Endothelial cell of umbilical vein (primary cell): ENCODE measurements at regions not wholly inside any gene's neighbourhood (a gene's known extent, or its start where the extent isn't known, plus 50 kb on each side); places are given as distances from the start of the nearest gene placed in this dataset.

Experiments used
- BruUV-seq: library from RNA; stranded (reverse); fragments of 400-500 nt; replicated peaks from 2 replicates; lab custom pipeline; 2021; lab: Mats Ljungman, UMichigan
- CTCF ChIA-PET: fragments of 300-600, 350-600 bp; sonication (Branson Sonifier 250); formaldehyde crosslinking; loops from one replicate; lab custom pipeline; 2021; ENCODE audit warnings: antibody characterized with exemption, inconsistent platforms; lab: Charles Lee
- POLR2A ChIA-PET: fragments of 300-600, 350-600 bp; sonication (Branson Sonifier 250); formaldehyde crosslinking; loops from one replicate; lab custom pipeline; 2021; ENCODE audit warnings: antibody characterized with exemption, inconsistent platforms; lab: Charles Lee
- DNase-seq: peaks from one replicate; pipeline ENCODE4 v3.0.0-alpha.2; 2011; ENCODE audit warnings: low read depth, low spot score
- FAIRE-seq: peaks from 2 replicates; lab custom pipeline; 2011; peaks lifted over from hg19 to GRCh38; lab: Jason Lieb, UNC
- H2AFZ ChIP-seq: 2 replicates; pipeline ENCODE4 v1.6.0; 2012; ENCODE audit warnings: low read depth, low read length, control low read depth, inconsistent platforms
- H3K27ac ChIP-seq: 2 replicates; pipeline ENCODE4 v1.5.1; 2011; ENCODE audit warnings: low read depth, mild to moderate bottlenecking, control low read depth, low read length, moderate library complexity; ENCODE audit not compliant: insufficient read depth
- H3K27me3 ChIP-seq, 2 experiments: 2 replicates each; pipeline versions ENCODE4 v1.6.0 to v1.6.1; 2011; ENCODE audit warnings: low read length in 2 of 2, mixed read lengths in 1 of 2; ENCODE audit not compliant: control insufficient read depth in 2 of 2, insufficient read depth in 2 of 2
- H3K36me3 ChIP-seq, 2 experiments: 2 replicates in 1 of 2; 3 replicates in 1 of 2; pipeline ENCODE4 v1.5.1; 2011; ENCODE audit warnings: low read length in 2 of 2, mild to moderate bottlenecking in 1 of 2, moderate library complexity in 1 of 2; ENCODE audit not compliant: control insufficient read depth in 2 of 2, insufficient read depth in 2 of 2; ENCODE audit errors: extremely low read depth in 1 of 2
- H3K4me1 ChIP-seq: 3 replicates; pipeline ENCODE4 v1.5.1; 2011; ENCODE audit warnings: mild to moderate bottlenecking, low read length; ENCODE audit not compliant: control insufficient read depth, insufficient read depth; ENCODE audit errors: extremely low read depth
- H3K4me2 ChIP-seq: 2 replicates; pipeline ENCODE4 v1.6.1; 2011; ENCODE audit warnings: low read length, control low read depth, mixed read lengths; ENCODE audit not compliant: insufficient read depth
- H3K4me3 ChIP-seq, 3 experiments: fragments of 200-600 bp in 1 of 3; sonication (generic), shearing (Covaris generic) in 1 of 3; replicated peaks in 1 of 3; 2 replicates each; pipeline ENCODE4 v1.5.1; 2011 to 2016; ENCODE audit warnings: control low read depth in 3 of 3, low read length in 3 of 3, mild to moderate bottlenecking in 2 of 3, inconsistent platforms in 1 of 3, low read depth in 1 of 3, moderate library complexity in 1 of 3; ENCODE audit not compliant: insufficient read depth in 1 of 3
- H3K79me2 ChIP-seq: 2 replicates; pipeline ENCODE4 v1.6.0; 2012; ENCODE audit warnings: low read length, inconsistent platforms; ENCODE audit not compliant: control insufficient read depth, insufficient read depth
- H3K9ac ChIP-seq: replicated peaks from 2 replicates; pipeline ENCODE3; 2011; ENCODE audit warnings: low read length, control low read depth; ENCODE audit not compliant: insufficient read depth; ENCODE audit errors: extremely low read depth
- H3K9me1 ChIP-seq: replicated peaks from 3 replicates; pipeline ENCODE4 v1.6.0; 2011; ENCODE audit warnings: mild to moderate bottlenecking, low read length; ENCODE audit not compliant: control insufficient read depth, insufficient read depth; ENCODE audit errors: extremely low read depth
- H3K9me3 ChIP-seq: replicated peaks from 2 replicates; pipeline ENCODE4 v1.5.1; 2012; ENCODE audit warnings: low read length, inconsistent platforms; ENCODE audit not compliant: control insufficient read depth, insufficient read depth
- H4K20me1 ChIP-seq: replicated peaks from 2 replicates; pipeline ENCODE3; 2011; ENCODE audit warnings: mild to moderate bottlenecking, low read length; ENCODE audit not compliant: control insufficient read depth, insufficient read depth; ENCODE audit errors: extremely low read depth
- EZH2 ChIP-seq: IDR thresholded peaks from 2 replicates; pipeline ENCODE4 v1.6.1; 2012; ENCODE audit warnings: borderline replicate concordance, low read depth, mild to moderate bottlenecking, moderate library complexity, low read length, inconsistent platforms; ENCODE audit not compliant: severe bottlenecking
- FOS ChIP-seq: IDR thresholded peaks from 2 replicates; pipeline ENCODE4 v1.6.1; 2011; ENCODE audit warnings: mild to moderate bottlenecking, low read length, moderate library complexity, borderline replicate concordance; ENCODE audit not compliant: insufficient read depth
- GATA2 ChIP-seq: IDR thresholded peaks from 2 replicates; pipeline ENCODE4 v1.7.0; 2011; ENCODE audit warnings: low read depth, mild to moderate bottlenecking, moderate library complexity, mixed read lengths, low read length; ENCODE audit not compliant: insufficient read length, insufficient read depth
- JUN ChIP-seq: IDR thresholded peaks from 2 replicates; pipeline ENCODE4 v1.6.1; 2011; ENCODE audit warnings: borderline replicate concordance, low read depth; ENCODE audit not compliant: insufficient read length, insufficient read depth
- MYC ChIP-seq: IDR thresholded peaks from one replicate; pipeline ENCODE4 v1.6.1; 2011; ENCODE audit warnings: mild to moderate bottlenecking, low read depth, low read length
- POLR2A ChIP-seq: IDR thresholded peaks from 2 replicates; pipeline ENCODE4 v1.6.1; 2012; ENCODE audit warnings: low read depth, mild to moderate bottlenecking, control low read depth, low read length
- POLR2AphosphoS5 ChIP-seq: IDR thresholded peaks from 2 replicates; pipeline ENCODE4 v1.6.1; 2012; ENCODE audit warnings: low read depth, mild to moderate bottlenecking, control low read depth, low read length, moderate library complexity; ENCODE audit not compliant: insufficient read depth
- dilution Hi-C: fragments of 300-500 bp; cut with MboI; formaldehyde crosslinking; loops from one replicate; pipeline ENCODE4 v1.15.0; 2019; ENCODE audit warnings: low sequenced_read_pairs; ENCODE audit not compliant: extremely low pct_ligation_motif_present
- intact Hi-C: fragments of 100-400 bp; cut with micrococcal nuclease; formaldehyde crosslinking; loops from one replicate; pipeline ENCODE4 v1.10.0; 2022
- TF ChIP-seq, protein P1 (sequence below), 2 donors: IDR thresholded peaks; 1 replicate in 1 of 2; 2 replicates in 1 of 2; pipeline ENCODE4 v1.5.1; 2011; ENCODE audit warnings: low read length in 2 of 2, mild to moderate bottlenecking in 2 of 2, moderate library complexity in 2 of 2, control low read depth in 1 of 2, inconsistent platforms in 1 of 2, low read depth in 1 of 2; ENCODE audit not compliant: insufficient read depth in 1 of 2; ENCODE audit errors: extremely low read depth in 1 of 2

- CTCF ChIA-PET = no interaction called here
- POLR2A ChIA-PET = no interaction called here
- Histone ChIP-seq H2AFZ (no peak overlapping the region), H3K4me3 (no peak overlapping the region), H3K9me1 (no peaks in the 10 kb centered on the region), H3K27ac (no peak overlapping the region), H4K20me1 (no peaks in the 10 kb centered on the region), H3K9me3 (no peaks in the 10 kb centered on the region), H3K9ac (no peak overlapping the region), H3K4me1 (no peaks in the 10 kb centered on the region), H3K36me3 (no peaks in the 10 kb centered on the region), H3K4me2 (no peak overlapping the region), H3K27me3 (no peaks in the 10 kb centered on the region), H3K79me2 (no peaks in the 10 kb centered on the region)
- TF ChIP-seq GATA2 (no peak), EZH2 (no peak), MYC (no peak), POLR2AphosphoS5 (no peak), FOS (no peak), JUN (no peak), POLR2A (no peak)
- TF ChIP-seq, protein P1, sequence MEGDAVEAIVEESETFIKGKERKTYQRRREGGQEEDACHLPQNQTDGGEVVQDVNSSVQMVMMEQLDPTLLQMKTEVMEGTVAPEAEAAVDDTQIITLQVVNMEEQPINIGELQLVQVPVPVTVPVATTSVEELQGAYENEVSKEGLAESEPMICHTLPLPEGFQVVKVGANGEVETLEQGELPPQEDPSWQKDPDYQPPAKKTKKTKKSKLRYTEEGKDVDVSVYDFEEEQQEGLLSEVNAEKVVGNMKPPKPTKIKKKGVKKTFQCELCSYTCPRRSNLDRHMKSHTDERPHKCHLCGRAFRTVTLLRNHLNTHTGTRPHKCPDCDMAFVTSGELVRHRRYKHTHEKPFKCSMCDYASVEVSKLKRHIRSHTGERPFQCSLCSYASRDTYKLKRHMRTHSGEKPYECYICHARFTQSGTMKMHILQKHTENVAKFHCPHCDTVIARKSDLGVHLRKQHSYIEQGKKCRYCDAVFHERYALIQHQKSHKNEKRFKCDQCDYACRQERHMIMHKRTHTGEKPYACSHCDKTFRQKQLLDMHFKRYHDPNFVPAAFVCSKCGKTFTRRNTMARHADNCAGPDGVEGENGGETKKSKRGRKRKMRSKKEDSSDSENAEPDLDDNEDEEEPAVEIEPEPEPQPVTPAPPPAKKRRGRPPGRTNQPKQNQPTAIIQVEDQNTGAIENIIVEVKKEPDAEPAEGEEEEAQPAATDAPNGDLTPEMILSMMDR (IDR thresholded peaks at IDR 0.05; ENCODE audit: extremely low read depth in 1 of 2, insufficient read depth in 1 of 2, low read depth in 1 of 2, low read length in 2 of 2) = no peak
- intact Hi-C loops (no loop called here), dilution Hi-C loops (no loop called here)
- DNase-seq = no peak
- no peak for FAIRE-seq
- BruUV-seq = no TSS peak
Measured at GRCh38 chr2:187976986-187977333, 314.7 kb upstream of the GULP1 start.
